BJ (cell line): ENCODE measurements at regions not wholly inside any gene's neighbourhood (a gene's known extent, or its start where the extent isn't known, plus 50 kb on each side); places are given as distances from the start of the nearest gene placed in this dataset.
"Not testable (repeated sequence)": the region's sequence is repeated elsewhere in the genome, so short reads cannot be mapped to it uniquely, and the experiment has no call there.

Experiments
- CTCF ChIA-PET: fragments of 350-600 bp; formaldehyde crosslinking; extraction: SDS; loops from one replicate; lab custom pipeline; 2021; ENCODE audit warnings: antibody characterized with exemption, inconsistent platforms; lab: Yijun Ruan, JAX
- POLR2A ChIA-PET: fragments of 300-600 bp; sonication (Branson Sonifier 250); formaldehyde crosslinking; extraction: SDS; loops from one replicate; lab custom pipeline; 2021; ENCODE audit warnings: antibody characterized with exemption; lab: Charles Lee
- DNase-seq: peaks from one replicate; pipeline ENCODE4 v3.0.0-alpha.2; 2011; ENCODE audit warnings: low read depth
- H3K27me3 ChIP-seq: 2 replicates; pipeline ENCODE4 v1.6.0; 2011; ENCODE audit warnings: low read length; ENCODE audit not compliant: control insufficient read depth, insufficient read depth
- H3K36me3 ChIP-seq: 2 replicates; pipeline ENCODE4 v1.5.1; 2011; ENCODE audit warnings: low read length; ENCODE audit not compliant: control insufficient read depth, insufficient read depth
- H3K4me3 ChIP-seq: 2 replicates; pipeline ENCODE4 v1.5.1; 2011; ENCODE audit warnings: low read depth, mild to moderate bottlenecking, control low read depth, low read length
- CTCF ChIP-seq: IDR thresholded peaks from 2 replicates; pipeline ENCODE4 v1.5.1; 2011; ENCODE audit warnings: low read depth, mild to moderate bottlenecking, control low read depth, inconsistent platforms, low read length, moderate library complexity; ENCODE audit not compliant: insufficient read depth

GRCh38 chr4:3630598-3631543 lies 98.6 kb upstream of the LRPAP1 start:
- ChIA-PET POLR2A (no interaction called here), CTCF (no interaction called here)
- DNase-seq: no peak
- no peaks in the 10 kb centered on the region for H3K36me3 ChIP-seq
- no peak for TF ChIP-seq CTCF
- no peaks in the 10 kb centered on the region for H3K27me3 ChIP-seq
- H3K4me3 ChIP-seq: no peak overlapping the region

GRCh38 chr4:3630136-3630597 lies 97.9 kb upstream of the LRPAP1 start:
- ChIA-PET POLR2A (no interaction called here), CTCF (no interaction called here)
- no peaks in the 10 kb centered on the region for H3K27me3 ChIP-seq
- no peaks in the 10 kb centered on the region for H3K36me3 ChIP-seq
- H3K4me3 ChIP-seq: no peak overlapping the region
- no peak for TF ChIP-seq CTCF
- DNase-seq: no peak

- Histone ChIP-seq H3K4me3 (no peak overlapping the region), H3K27me3 (peaks cover 1% of the 10 kb centered on the region; the same call in 1 of the 2 replicates), H3K36me3 (no peaks in the 10 kb centered on the region)
- DNase-seq: no peak
- no peak for TF ChIP-seq CTCF
- ChIA-PET POLR2A (no interaction called here), CTCF (no interaction called here)
Observed at GRCh38 chr4:3629665-3630064, 97.4 kb upstream of the LRPAP1 start.

- H3K4me3 ChIP-seq, DNase-seq, H3K36me3 ChIP-seq, CTCF ChIA-PET, H3K27me3 ChIP-seq, POLR2A ChIA-PET: not testable (repeated sequence)
Observed at GRCh38 chr4:3629176-3629575, 97.0 kb upstream of the LRPAP1 start.

- CTCF ChIA-PET: interaction anchor here (0.5 kb wide), 1 partner anchor 8 kb away, joined by 6 read pairs; no protein-coding TSS in a partner anchor
- Histone ChIP-seq H3K36me3 (no peaks in the 10 kb centered on the region), H3K4me3 (no peak overlapping the region), H3K27me3 (peaks cover 2% of the 10 kb centered on the region; the same call in 1 of the 2 replicates)
- TF ChIP-seq CTCF: no peak
- no peak for DNase-seq
- POLR2A ChIA-PET: no interaction called here
Observed at GRCh38 chr4:3628868-3629175, 96.6 kb upstream of the LRPAP1 start.

- CTCF ChIA-PET: interaction anchor here (0.5 kb wide), 1 partner anchor 8 kb away, joined by 6 read pairs; no protein-coding TSS in a partner anchor
- POLR2A ChIA-PET, H3K27me3 ChIP-seq, H3K36me3 ChIP-seq, H3K4me3 ChIP-seq, DNase-seq: not testable (repeated sequence)
Observed at GRCh38 chr4:3627967-3628867, 96.0 kb upstream of the LRPAP1 start.

- H3K27me3 ChIP-seq, POLR2A ChIA-PET, H3K4me3 ChIP-seq, DNase-seq, H3K36me3 ChIP-seq, CTCF ChIA-PET: not testable (repeated sequence)
Observed at GRCh38 chr4:3627456-3627855, 95.2 kb upstream of the LRPAP1 start.

- H3K27me3 ChIP-seq, H3K36me3 ChIP-seq, CTCF ChIA-PET, DNase-seq, POLR2A ChIA-PET, H3K4me3 ChIP-seq: not testable (repeated sequence)
Observed at GRCh38 chr4:3626131-3626884, 94.1 kb upstream of the LRPAP1 start.
